ENCODE measurements at regions not wholly inside any gene's neighbourhood (a gene's known extent, or its start where the extent isn't known, plus 50 kb on each side); places are given as distances from the start of the nearest gene placed in this dataset.

- TF ChIP-seq, protein P1, sequence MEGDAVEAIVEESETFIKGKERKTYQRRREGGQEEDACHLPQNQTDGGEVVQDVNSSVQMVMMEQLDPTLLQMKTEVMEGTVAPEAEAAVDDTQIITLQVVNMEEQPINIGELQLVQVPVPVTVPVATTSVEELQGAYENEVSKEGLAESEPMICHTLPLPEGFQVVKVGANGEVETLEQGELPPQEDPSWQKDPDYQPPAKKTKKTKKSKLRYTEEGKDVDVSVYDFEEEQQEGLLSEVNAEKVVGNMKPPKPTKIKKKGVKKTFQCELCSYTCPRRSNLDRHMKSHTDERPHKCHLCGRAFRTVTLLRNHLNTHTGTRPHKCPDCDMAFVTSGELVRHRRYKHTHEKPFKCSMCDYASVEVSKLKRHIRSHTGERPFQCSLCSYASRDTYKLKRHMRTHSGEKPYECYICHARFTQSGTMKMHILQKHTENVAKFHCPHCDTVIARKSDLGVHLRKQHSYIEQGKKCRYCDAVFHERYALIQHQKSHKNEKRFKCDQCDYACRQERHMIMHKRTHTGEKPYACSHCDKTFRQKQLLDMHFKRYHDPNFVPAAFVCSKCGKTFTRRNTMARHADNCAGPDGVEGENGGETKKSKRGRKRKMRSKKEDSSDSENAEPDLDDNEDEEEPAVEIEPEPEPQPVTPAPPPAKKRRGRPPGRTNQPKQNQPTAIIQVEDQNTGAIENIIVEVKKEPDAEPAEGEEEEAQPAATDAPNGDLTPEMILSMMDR (IDR thresholded peaks at IDR 0.05) = no peak
- no peak for TF ChIP-seq POLR2A (IDR thresholded peaks at IDR 0.05)
Observed at GRCh38 chr4:180814875-180815417, 1428.3 kb upstream of the TENM3 start.
